WERI-Rb-1 (cell line): ENCODE measurements at regions not wholly inside any gene's neighbourhood (a gene's known extent, or its start where the extent isn't known, plus 50 kb on each side); places are given as distances from the start of the nearest gene placed in this dataset.

Experiments used
- DNase-seq: peaks from one replicate; pipeline ENCODE4 v3.0.0-alpha.2; 2020
- H3K27ac ChIP-seq: fragments of 250-450 bp; sonication (Bioruptor Pico); 2 replicates; pipeline ENCODE4 v1.5.1; 2020; ENCODE audit warnings: mild to moderate bottlenecking, moderate library complexity
- H3K27me3 ChIP-seq: fragments of 250-450 bp; sonication (Bioruptor Pico); 2 replicates; pipeline ENCODE4 v1.5.1; 2021; ENCODE audit warnings: mild to moderate bottlenecking, low read depth, moderate library complexity; ENCODE audit not compliant: insufficient read depth, severe bottlenecking
- H3K36me3 ChIP-seq: fragments of 250-450 bp; sonication (Bioruptor Pico); 2 replicates; pipeline ENCODE4 v1.5.1; 2020; ENCODE audit warnings: mild to moderate bottlenecking, moderate library complexity
- H3K4me3 ChIP-seq: 2 replicates; pipeline ENCODE4 v1.5.1; 2011; ENCODE audit warnings: low read depth, mild to moderate bottlenecking, control low read depth, low read length
- H3K9me3 ChIP-seq: fragments of 250-450 bp; sonication (Bioruptor Pico); 2 replicates; pipeline ENCODE4 v1.5.1; 2021; ENCODE audit warnings: mild to moderate bottlenecking, moderate library complexity; ENCODE audit not compliant: severe bottlenecking
- CTCF ChIP-seq: IDR thresholded peaks from 2 replicates; pipeline ENCODE4 v1.5.1; 2011; ENCODE audit warnings: low read depth, mild to moderate bottlenecking, control low read depth, inconsistent platforms, low read length

DNA sequence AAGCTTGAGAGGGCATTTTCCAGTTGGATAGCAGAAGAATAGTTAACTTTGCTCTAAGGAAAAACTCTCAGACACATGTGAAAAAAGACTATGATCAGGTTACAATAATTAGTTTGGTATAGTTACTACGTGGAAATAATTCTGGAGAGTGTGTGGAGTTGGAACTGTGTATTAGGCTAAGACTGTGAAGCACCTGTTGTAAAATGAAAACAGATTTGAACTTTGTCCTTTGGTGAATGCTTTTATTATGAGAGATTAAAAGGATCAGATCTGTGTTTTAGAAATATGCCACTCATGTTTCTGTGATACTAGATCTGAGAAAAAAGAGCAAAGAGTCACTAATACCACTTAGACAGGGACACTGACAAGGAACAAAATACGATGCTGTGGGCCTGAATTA, 807.5 kb upstream of the ATXN8OS start:
- no peak for TF ChIP-seq CTCF
- no peaks in the 10 kb centered on the region for H3K9me3 ChIP-seq
- no peak overlapping the region for H3K4me3 ChIP-seq
- H3K27ac ChIP-seq, result no peak overlapping the region
- H3K36me3 ChIP-seq, result no peaks in the 10 kb centered on the region
- H3K27me3 ChIP-seq, result no peaks in the 10 kb centered on the region
- no peak for DNase-seq

- Histone ChIP-seq H3K27ac (no peak overlapping the region), H3K9me3 (no peaks in the 10 kb centered on the region), H3K36me3 (no peaks in the 10 kb centered on the region), H3K4me3 (no peak overlapping the region), H3K27me3 (no peaks in the 10 kb centered on the region)
- TF ChIP-seq CTCF, result no peak
- DNase-seq, result no peak
These were observed 811.5 kb upstream of the ATXN8OS start for GRCh38 chr13:69296130-69296529.

DNA sequence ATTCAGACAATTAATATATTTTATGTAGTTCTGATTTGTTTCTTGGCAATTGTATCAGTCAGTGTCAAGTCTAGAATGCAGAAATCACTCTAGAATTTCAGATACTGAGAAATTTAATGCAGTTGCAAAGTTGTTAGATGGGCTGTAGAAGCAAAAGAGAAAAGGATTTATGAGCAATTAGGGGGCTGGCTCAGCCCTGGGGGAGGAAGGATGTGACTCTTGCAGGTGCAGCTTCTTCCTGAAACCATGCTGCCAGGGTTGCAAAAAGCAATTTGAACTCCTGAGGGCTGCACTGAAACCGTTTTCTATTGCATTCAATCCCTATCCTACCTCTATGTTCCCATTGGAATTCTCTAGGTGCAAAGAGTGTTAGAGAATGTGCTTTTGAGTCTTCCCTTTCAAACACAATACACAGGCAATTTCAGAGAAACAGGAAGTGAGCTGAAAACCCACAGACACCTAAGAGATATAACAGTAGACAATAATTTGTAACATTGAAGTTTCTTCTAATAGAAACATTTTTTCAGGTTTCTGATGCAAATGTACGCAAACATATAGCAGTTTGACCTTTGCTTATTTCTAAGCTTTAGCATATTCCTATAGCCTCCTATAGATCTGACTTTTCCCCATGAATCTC, 814.7 kb upstream of the ATXN8OS start:
- Histone ChIP-seq H3K9me3 (no peaks in the 10 kb centered on the region), H3K27ac (no peak overlapping the region), H3K4me3 (no peak overlapping the region), H3K36me3 (no peaks in the 10 kb centered on the region), H3K27me3 (no peaks in the 10 kb centered on the region)
- no peak for DNase-seq
- no peak for TF ChIP-seq CTCF

DNA sequence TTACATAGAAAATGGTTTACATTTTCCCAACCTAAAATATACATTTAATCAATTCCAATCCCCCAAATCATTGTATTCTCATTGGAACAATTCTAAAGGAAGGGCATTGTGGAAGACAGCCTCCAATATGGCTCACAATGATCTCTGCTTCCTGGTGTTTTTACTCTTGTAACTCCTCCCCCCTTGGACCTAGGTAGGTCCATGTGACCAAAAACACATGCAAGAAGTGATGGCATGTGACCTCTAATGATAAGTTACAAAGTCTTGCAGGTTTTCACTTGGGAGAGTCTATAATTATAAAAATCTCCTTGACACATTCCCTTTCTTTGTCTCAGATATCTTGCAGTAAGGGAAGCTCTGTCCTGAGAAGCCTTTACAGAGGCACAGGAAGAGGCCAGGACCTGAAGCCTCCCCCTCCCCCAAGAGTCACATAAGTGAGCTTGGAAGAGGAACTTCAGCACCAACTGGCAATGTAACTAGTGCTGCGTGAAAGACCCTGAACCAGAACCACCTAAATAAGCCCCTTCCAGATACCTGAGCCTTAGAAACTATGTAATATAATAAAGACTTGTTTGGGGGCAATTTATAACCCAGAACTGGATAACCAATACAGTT, 816.2 kb upstream of the ATXN8OS start:
- Histone ChIP-seq H3K27ac (no peak overlapping the region), H3K4me3 (no peak overlapping the region), H3K27me3 (no peaks in the 10 kb centered on the region), H3K9me3 (no peaks in the 10 kb centered on the region), H3K36me3 (no peaks in the 10 kb centered on the region)
- DNase-seq, result no peak
- no peak for TF ChIP-seq CTCF

DNA sequence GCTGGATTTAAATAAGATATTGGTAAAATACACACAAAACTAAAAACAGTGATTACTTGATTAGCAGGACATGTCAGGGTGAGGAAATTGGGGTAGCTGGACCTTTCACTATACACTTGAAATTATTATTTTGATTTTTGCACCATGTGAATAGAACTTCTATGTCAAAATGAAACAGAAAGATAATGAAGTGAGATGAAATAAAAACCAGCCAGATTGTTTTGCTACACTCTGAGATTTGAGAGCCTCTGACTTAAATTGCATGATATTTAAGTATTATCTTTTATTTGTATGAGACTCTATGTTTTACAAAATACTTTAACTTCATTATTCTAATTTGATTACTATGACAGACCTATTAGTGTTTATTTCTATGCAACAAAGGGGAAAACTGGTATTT, 819.6 kb upstream of the ATXN8OS start:
- Histone ChIP-seq H3K4me3 (no peak overlapping the region), H3K27me3 (no peaks in the 10 kb centered on the region), H3K9me3 (no peaks in the 10 kb centered on the region), H3K36me3 (no peaks in the 10 kb centered on the region), H3K27ac (no peak overlapping the region)
- no peak for TF ChIP-seq CTCF
- DNase-seq, result no peak

GRCh38 chr13:69287050-69287698, 820.5 kb upstream of the ATXN8OS start:
- H3K9me3 ChIP-seq, result no peaks in the 10 kb centered on the region
- DNase-seq, result no peak
- H3K27ac ChIP-seq, result no peak overlapping the region
- no peaks in the 10 kb centered on the region for H3K36me3 ChIP-seq
- H3K27me3 ChIP-seq, result no peaks in the 10 kb centered on the region
- no peak overlapping the region for H3K4me3 ChIP-seq
- no peak for TF ChIP-seq CTCF
